Thymus (tissue), 11 donors: ENCODE measurements at regions not wholly inside any gene's neighbourhood (a gene's known extent, or its start where the extent isn't known, plus 50 kb on each side); places are given as distances from the start of the nearest gene placed in this dataset.

Experiments
- DNase-seq, 9 donors: peaks; one replicate each; pipeline ENCODE4 v3.0.0-alpha.2; 2013; ENCODE audit warnings: low spot score in 9 of 9, low read depth in 6 of 9, missing footprints in 1 of 9
- H3K27ac ChIP-seq, 2 donors: one replicate each; pipeline ENCODE4 v1.5.1; 2013; ENCODE audit warnings: control low read depth in 1 of 2, low read depth in 1 of 2, low read length in 1 of 2, mild to moderate bottlenecking in 1 of 2, moderate library complexity in 1 of 2
- H3K27me3 ChIP-seq, 2 donors: one replicate each; pipeline ENCODE4 v1.5.1; 2013; ENCODE audit warnings: low read length in 1 of 2; ENCODE audit not compliant: control insufficient read depth in 2 of 2, insufficient read depth in 1 of 2
- H3K36me3 ChIP-seq, 2 donors: one replicate each; pipeline ENCODE4 v1.5.1; 2013; ENCODE audit warnings: low read length in 1 of 2, mild to moderate bottlenecking in 1 of 2, moderate library complexity in 1 of 2; ENCODE audit not compliant: control insufficient read depth in 2 of 2, insufficient read depth in 2 of 2
- H3K4me1 ChIP-seq, 2 donors: one replicate each; pipeline ENCODE4 v1.5.1; 2013; ENCODE audit warnings: low read length in 2 of 2; ENCODE audit not compliant: control insufficient read depth in 2 of 2, insufficient read depth in 2 of 2
- H3K4me3 ChIP-seq, 2 donors: one replicate each; pipeline ENCODE4 v1.5.1; 2013; ENCODE audit warnings: low read length in 2 of 2, control low read depth in 1 of 2, mild to moderate bottlenecking in 1 of 2
- H3K9me3 ChIP-seq, 2 donors: one replicate each; pipeline ENCODE4 v1.5.1; 2013; ENCODE audit warnings: low read length in 1 of 2, mild to moderate bottlenecking in 1 of 2; ENCODE audit not compliant: control insufficient read depth in 2 of 2, insufficient read depth in 1 of 2
- WGBS: extraction: QIAGEN DNeasy Blood & Tissue Kit; methylation state at CpG from one replicate; pipeline ENCODE4 v1.1.7; 2013; 5-methylcytosine and 5-hydroxymethylcytosine counted together
- donor health status: healthy.

GRCh38 chr9:28922891-28923290, 1349.6 kb upstream of the C9orf72 start:
- Histone ChIP-seq H3K9me3 (no peaks in the 10 kb centered on the region), H3K4me1 (no peaks in the 10 kb centered on the region), H3K4me3 (no peak overlapping the region), H3K36me3 (no peaks in the 10 kb centered on the region), H3K27me3 (no peaks in the 10 kb centered on the region), H3K27ac (no peak overlapping the region)
- no peak for DNase-seq
- WGBS = 92% methylated on average over 4 of the region's 4 CpGs

GRCh38 chr9:28923351-28923750, 1350.1 kb upstream of the C9orf72 start:
- Histone ChIP-seq H3K27me3 (no peaks in the 10 kb centered on the region), H3K4me1 (no peaks in the 10 kb centered on the region), H3K4me3 (no peak overlapping the region), H3K9me3 (no peaks in the 10 kb centered on the region), H3K36me3 (no peaks in the 10 kb centered on the region), H3K27ac (no peak overlapping the region)
- DNase-seq = no peak
- WGBS = 89% methylated on average over 3 of the region's 3 CpGs

DNA sequence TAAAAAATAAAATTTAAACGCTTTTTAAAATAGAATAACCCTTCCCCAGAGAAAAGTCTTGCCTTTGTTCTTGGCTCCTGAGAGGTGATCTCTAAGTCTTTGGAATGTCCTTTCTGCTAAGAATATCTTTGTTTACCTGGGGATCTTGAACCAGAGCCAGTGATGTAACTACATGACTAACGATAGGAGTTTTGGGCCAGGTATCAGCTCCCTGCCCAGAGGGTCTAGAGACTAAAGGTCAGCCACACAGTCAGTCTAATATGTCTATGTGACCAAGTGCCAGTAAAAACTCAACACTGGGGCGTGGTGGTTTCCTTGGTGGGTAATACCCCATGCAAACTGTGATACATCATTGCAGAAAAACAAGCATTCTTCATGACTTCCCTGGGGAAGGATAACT, 1351.9 kb upstream of the C9orf72 start:
- Histone ChIP-seq H3K27me3 (no peaks in the 10 kb centered on the region), H3K9me3 (no peaks in the 10 kb centered on the region), H3K4me1 (no peaks in the 10 kb centered on the region), H3K36me3 (no peaks in the 10 kb centered on the region), H3K27ac (no peak overlapping the region), H3K4me3 (no peak overlapping the region)
- DNase-seq = no peak
- whole genome bisulfite sequencing = 93% methylated on average over 3 of the region's 3 CpGs

GRCh38 chr9:28926306-28926705, 1353.0 kb upstream of the C9orf72 start:
- no peak overlapping the region for H3K4me3 ChIP-seq
- no peaks in the 10 kb centered on the region for H3K36me3 ChIP-seq
- no peaks in the 10 kb centered on the region for H3K9me3 ChIP-seq
- no peaks in the 10 kb centered on the region for H3K4me1 ChIP-seq
- H3K27ac ChIP-seq = no peak overlapping the region
- H3K27me3 ChIP-seq = no peaks in the 10 kb centered on the region
- no peak for DNase-seq
- WGBS = 65% methylated on average over 3 of the region's 3 CpGs

GRCh38 chr9:28927691-28928090, 1354.4 kb upstream of the C9orf72 start:
- H3K27ac ChIP-seq = no peak overlapping the region
- no peak for DNase-seq
- WGBS = 90% methylated on average over 1 of the region's 1 CpG
- no peaks in the 10 kb centered on the region for H3K36me3 ChIP-seq
- no peak overlapping the region for H3K4me3 ChIP-seq
- no peaks in the 10 kb centered on the region for H3K27me3 ChIP-seq
- H3K9me3 ChIP-seq = no peaks in the 10 kb centered on the region
- no peaks in the 10 kb centered on the region for H3K4me1 ChIP-seq

DNA sequence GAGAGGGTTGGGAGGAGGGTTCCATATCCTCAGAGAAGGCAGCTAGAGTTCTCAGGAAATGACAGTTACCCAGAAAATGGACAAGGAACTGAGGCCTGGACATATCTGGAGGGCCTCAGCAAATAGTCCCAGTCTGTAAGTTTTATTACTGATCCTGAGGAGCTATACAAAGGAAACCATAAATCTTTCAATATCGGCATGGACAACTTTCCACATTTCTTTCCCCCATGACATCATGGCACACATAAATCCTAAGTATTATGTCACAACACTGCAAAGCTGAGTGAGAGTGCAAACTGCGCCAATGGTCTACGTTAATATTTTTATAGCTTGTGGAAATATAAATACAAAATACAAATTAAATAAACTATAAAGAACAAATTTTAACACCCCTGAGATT, 1356.2 kb upstream of the C9orf72 start:
- H3K36me3 ChIP-seq = no peaks in the 10 kb centered on the region
- H3K9me3 ChIP-seq = no peaks in the 10 kb centered on the region
- no peak overlapping the region for H3K27ac ChIP-seq
- H3K4me3 ChIP-seq = no peak overlapping the region
- H3K27me3 ChIP-seq = no peaks in the 10 kb centered on the region
- H3K4me1 ChIP-seq = no peaks in the 10 kb centered on the region
- DNase-seq = no peak
- 95% methylated on average over 3 of the region's 3 CpGs for WGBS

DNA sequence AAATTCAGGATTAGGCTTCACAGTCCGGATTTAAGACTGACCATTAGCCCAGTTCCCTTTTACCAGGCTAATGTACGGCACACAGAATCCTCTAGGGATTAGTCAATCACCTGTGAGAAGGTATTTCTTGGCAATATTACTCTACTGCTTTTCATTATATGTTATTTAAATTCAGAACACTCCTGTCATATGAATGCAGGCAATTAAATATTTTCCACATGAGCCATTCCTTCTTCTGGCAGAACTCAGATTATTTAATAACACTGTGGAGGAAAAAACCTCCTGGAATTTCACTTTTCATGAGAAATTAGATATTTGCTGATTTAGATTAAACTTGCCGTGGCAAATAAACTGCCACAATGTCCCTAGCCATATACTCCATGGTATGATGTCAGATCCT, 1357.5 kb upstream of the C9orf72 start:
- WGBS = 87% methylated on average over 3 of the region's 3 CpGs
- Histone ChIP-seq H3K4me3 (no peak overlapping the region), H3K9me3 (no peaks in the 10 kb centered on the region), H3K27ac (no peak overlapping the region), H3K4me1 (no peaks in the 10 kb centered on the region), H3K27me3 (no peaks in the 10 kb centered on the region), H3K36me3 (no peaks in the 10 kb centered on the region)
- no peak for DNase-seq

- Histone ChIP-seq H3K36me3 (no peaks in the 10 kb centered on the region), H3K9me3 (no peaks in the 10 kb centered on the region), H3K4me3 (no peak overlapping the region), H3K27ac (no peak overlapping the region), H3K27me3 (no peaks in the 10 kb centered on the region), H3K4me1 (no peaks in the 10 kb centered on the region)
- DNase-seq = no peak
Measured at GRCh38 chr9:28934111-28934510, 1360.8 kb upstream of the C9orf72 start.

DNA sequence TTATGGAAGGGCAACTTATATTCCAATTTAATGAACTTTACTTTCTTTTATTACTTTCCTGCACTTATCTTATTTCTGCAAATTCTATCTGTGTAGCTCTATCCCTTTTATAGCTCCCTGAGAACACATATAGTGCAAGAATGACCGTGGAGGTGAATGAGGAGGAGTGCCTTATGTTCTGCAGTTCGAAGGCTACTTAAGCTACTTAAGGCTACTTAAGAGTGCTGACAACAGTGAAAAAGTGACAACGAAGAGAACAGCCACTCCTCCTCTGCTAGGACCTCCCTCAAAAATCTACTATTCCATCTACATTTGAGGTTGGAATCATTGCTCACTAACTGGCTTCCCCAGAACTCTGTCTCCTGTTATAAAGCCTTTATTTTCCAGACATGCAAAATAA, 1365.7 kb upstream of the C9orf72 start:
- no peaks in the 10 kb centered on the region for H3K27me3 ChIP-seq
- H3K9me3 ChIP-seq = no peaks in the 10 kb centered on the region
- no peak overlapping the region for H3K27ac ChIP-seq
- H3K4me1 ChIP-seq = no peaks in the 10 kb centered on the region
- H3K36me3 ChIP-seq = no peaks in the 10 kb centered on the region
- WGBS = 69% methylated on average over 3 of the region's 3 CpGs
- no peak for DNase-seq
- H3K4me3 ChIP-seq = no peak overlapping the region

- no peak for DNase-seq
- no peaks in the 10 kb centered on the region for H3K36me3 ChIP-seq
- WGBS = 48% methylated on average over 2 of the region's 2 CpGs
- H3K27me3 ChIP-seq = no peaks in the 10 kb centered on the region
- no peaks in the 10 kb centered on the region for H3K9me3 ChIP-seq
- no peak overlapping the region for H3K4me3 ChIP-seq
- H3K4me1 ChIP-seq = no peaks in the 10 kb centered on the region
- H3K27ac ChIP-seq = no peak overlapping the region
Measured at GRCh38 chr9:28941856-28942255, 1368.6 kb upstream of the C9orf72 start.
